Psoas muscle (tissue), 7 donors: ENCODE measurements at regions not wholly inside any gene's neighbourhood (a gene's known extent, or its start where the extent isn't known, plus 50 kb on each side); places are given as distances from the start of the nearest gene placed in this dataset.

Experiments
- ATAC-seq, 4 donors: fragments of 200-7000 bp; cut with Tn5 transposase; one replicate each; pipeline ENCODE4 v1.9.1; 2020; ENCODE audit warnings: moderate library complexity in 3 of 4, mild to moderate bottlenecking in 2 of 4
- DNase-seq, 2 donors: peaks; one replicate each; pipeline ENCODE4 v3.0.0-alpha.2; 2020
- H3K27ac ChIP-seq: fragments of 200-600 bp; one replicate; pipeline ENCODE4 v1.8.0; 2022
- H3K27me3 ChIP-seq, 3 donors: fragments of 200-600 bp in 1 of 3; one replicate each; pipeline versions ENCODE4 v1.6.1 to v1.8.0; 2013 to 2022; ENCODE audit warnings: low read length in 2 of 3, mild to moderate bottlenecking in 2 of 3, moderate library complexity in 1 of 3; ENCODE audit not compliant: insufficient read depth in 3 of 3
- H3K36me3 ChIP-seq, 2 donors: fragments of 200-600 bp in 1 of 2; one replicate each; pipeline versions ENCODE4 v1.6.1 to v1.8.0; 2013 to 2022; ENCODE audit warnings: low read depth in 1 of 2, mild to moderate bottlenecking in 1 of 2, moderate library complexity in 1 of 2; ENCODE audit not compliant: insufficient read depth in 1 of 2
- H3K4me1 ChIP-seq: fragments of 200-600 bp; one replicate; pipeline ENCODE4 v1.8.0; 2022
- H3K4me3 ChIP-seq: fragments of 200-600 bp; one replicate; pipeline ENCODE4 v1.8.0; 2022; ENCODE audit warnings: mild to moderate bottlenecking
- H3K9me3 ChIP-seq: fragments of 200-600 bp; one replicate; pipeline ENCODE4 v1.8.0; 2022
- CTCF ChIP-seq: fragments of 200-600 bp; IDR thresholded peaks from one replicate; pipeline ENCODE4 v1.8.0; 2022; ENCODE audit warnings: antibody characterized with exemption
- WGBS, 3 donors: extraction: QIAGEN DNeasy Blood & Tissue Kit; methylation state at CpG; one replicate each; pipeline versions ENCODE4 v1.1.6 to v1.1.7; 2013; 5-methylcytosine and 5-hydroxymethylcytosine counted together
- intact Hi-C, 2 donors: fragments of 100-400 bp; cut with DNase I; formaldehyde crosslinking; loops; one replicate each; pipeline versions ENCODE4 v1.11.0 to v1.14.2; 2022
- donor health status: healthy with polysubstance abuse.
- donor health status: DM: no; HTN: no; CAD: no; lungs with moderate emphysema.
- donor health status: Bipolar disorder and iron deficiency.
- donor health status: healthy.
- donor health status: DM: yes; HTN: yes; CAD: no.
- donor health status: DM: no; HTN: no; CAD: no.
- donor health status: DM: yes; HTN: yes; CAD: no.

- Histone ChIP-seq H3K4me1 (no peaks in the 10 kb centered on the region), H3K27ac (no peak overlapping the region), H3K9me3 (no peaks in the 10 kb centered on the region), H3K27me3 (no peaks in the 10 kb centered on the region), H3K4me3 (no peak overlapping the region), H3K36me3 (no peaks in the 10 kb centered on the region)
- WGBS, 3 donors = 93 to 98% (median 97%) methylated on average over 1 of the region's 1 CpG
- intact Hi-C loops = no loop called here
- DNase-seq (no peak), ATAC-seq (no peak)
- TF ChIP-seq CTCF = no peak
These were observed 1614.6 kb downstream of the PCDH7 start for GRCh38 chr4:32334759-32335158.

GRCh38 chr4:32337403-32337802 lies 1617.2 kb downstream of the PCDH7 start:
- no peaks in the 10 kb centered on the region for H3K4me1 ChIP-seq
- H3K27ac ChIP-seq = no peak overlapping the region
- H3K4me3 ChIP-seq = no peak overlapping the region
- H3K9me3 ChIP-seq = no peaks in the 10 kb centered on the region
- intact Hi-C loops = no loop called here
- TF ChIP-seq CTCF = no peak
- ATAC-seq (no peak), DNase-seq (no peak)
- 67 to 98% (median 80%) methylated on average over 2 of the region's 2 CpGs for WGBS, 3 donors
- H3K27me3 ChIP-seq = no peaks in the 10 kb centered on the region
- no peaks in the 10 kb centered on the region for H3K36me3 ChIP-seq

- ATAC-seq = no peak
- no peak for TF ChIP-seq CTCF
- H3K27me3 ChIP-seq = no peaks in the 10 kb centered on the region
- H3K36me3 ChIP-seq = no peaks in the 10 kb centered on the region
- H3K4me1 ChIP-seq = no peaks in the 10 kb centered on the region
- no peak for DNase-seq
- H3K27ac ChIP-seq = no peak overlapping the region
- H3K9me3 ChIP-seq = no peaks in the 10 kb centered on the region
- H3K4me3 ChIP-seq = no peak overlapping the region
- intact Hi-C loops = no loop called here
These were observed 1620.4 kb downstream of the PCDH7 start for GRCh38 chr4:32340591-32340990.

GRCh38 chr4:32341342-32341741 lies 1621.2 kb downstream of the PCDH7 start:
- Histone ChIP-seq H3K4me3 (no peak overlapping the region), H3K4me1 (no peaks in the 10 kb centered on the region), H3K36me3 (no peaks in the 10 kb centered on the region), H3K27me3 (no peaks in the 10 kb centered on the region), H3K27ac (no peak overlapping the region), H3K9me3 (no peaks in the 10 kb centered on the region)
- TF ChIP-seq CTCF = no peak
- ATAC-seq (no peak), DNase-seq (no peak)
- 69 to 79% (median 75%) methylated on average over 1 of the region's 1 CpG for WGBS, 3 donors
- intact Hi-C loops = no loop called here

- Histone ChIP-seq H3K4me3 (no peak overlapping the region), H3K27ac (no peak overlapping the region), H3K36me3 (no peaks in the 10 kb centered on the region), H3K9me3 (no peaks in the 10 kb centered on the region), H3K4me1 (no peaks in the 10 kb centered on the region), H3K27me3 (no peaks in the 10 kb centered on the region)
- no peak for ATAC-seq
- intact Hi-C loops = no loop called here
- TF ChIP-seq CTCF = no peak
- no peak for DNase-seq
These were observed 1621.9 kb downstream of the PCDH7 start for GRCh38 chr4:32342054-32342453.
